ENCODE measurements at regions not wholly inside any gene's neighbourhood (a gene's known extent, or its start where the extent isn't known, plus 50 kb on each side); places are given as distances from the start of the nearest gene placed in this dataset.

DNA sequence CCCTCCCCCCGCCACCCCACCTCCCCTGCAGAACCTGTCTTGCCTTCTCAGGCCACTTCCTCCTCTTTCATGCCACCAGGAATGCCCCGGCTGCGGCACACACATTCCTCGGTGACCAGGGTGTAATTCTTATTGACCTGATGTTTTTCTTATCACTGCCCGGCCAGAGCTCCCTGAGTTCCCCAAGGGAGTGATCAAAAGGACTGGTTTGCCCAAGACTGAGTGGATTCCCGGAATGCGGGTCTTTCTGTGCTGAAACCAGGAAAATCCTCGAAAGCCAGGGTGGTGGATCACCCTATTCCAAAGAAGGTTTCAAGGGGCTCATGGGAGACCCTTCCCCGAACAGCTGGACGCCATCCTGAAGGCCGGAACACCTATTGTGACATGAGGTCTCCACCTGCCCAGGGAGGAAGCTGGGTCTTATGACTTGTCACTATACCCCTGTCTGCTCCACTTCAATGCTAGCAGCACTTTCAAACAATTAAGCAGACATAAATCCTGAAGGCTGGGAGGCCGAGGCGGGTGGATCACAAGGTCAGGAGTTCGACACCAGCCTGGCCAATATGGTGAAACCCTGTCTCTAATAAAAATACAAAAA, 53.0 kb upstream of the RPL38 start:
- TF ChIP-seq, protein P1, sequence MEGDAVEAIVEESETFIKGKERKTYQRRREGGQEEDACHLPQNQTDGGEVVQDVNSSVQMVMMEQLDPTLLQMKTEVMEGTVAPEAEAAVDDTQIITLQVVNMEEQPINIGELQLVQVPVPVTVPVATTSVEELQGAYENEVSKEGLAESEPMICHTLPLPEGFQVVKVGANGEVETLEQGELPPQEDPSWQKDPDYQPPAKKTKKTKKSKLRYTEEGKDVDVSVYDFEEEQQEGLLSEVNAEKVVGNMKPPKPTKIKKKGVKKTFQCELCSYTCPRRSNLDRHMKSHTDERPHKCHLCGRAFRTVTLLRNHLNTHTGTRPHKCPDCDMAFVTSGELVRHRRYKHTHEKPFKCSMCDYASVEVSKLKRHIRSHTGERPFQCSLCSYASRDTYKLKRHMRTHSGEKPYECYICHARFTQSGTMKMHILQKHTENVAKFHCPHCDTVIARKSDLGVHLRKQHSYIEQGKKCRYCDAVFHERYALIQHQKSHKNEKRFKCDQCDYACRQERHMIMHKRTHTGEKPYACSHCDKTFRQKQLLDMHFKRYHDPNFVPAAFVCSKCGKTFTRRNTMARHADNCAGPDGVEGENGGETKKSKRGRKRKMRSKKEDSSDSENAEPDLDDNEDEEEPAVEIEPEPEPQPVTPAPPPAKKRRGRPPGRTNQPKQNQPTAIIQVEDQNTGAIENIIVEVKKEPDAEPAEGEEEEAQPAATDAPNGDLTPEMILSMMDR (IDR thresholded peaks at IDR 0.05), result no peak
- no peak for TF ChIP-seq POLR2A (IDR thresholded peaks at IDR 0.05)

All from testis (tissue), 2 donors.